ENCODE measurements at regions not wholly inside any gene's neighbourhood (a gene's known extent, or its start where the extent isn't known, plus 50 kb on each side); places are given as distances from the start of the nearest gene placed in this dataset.

DNA sequence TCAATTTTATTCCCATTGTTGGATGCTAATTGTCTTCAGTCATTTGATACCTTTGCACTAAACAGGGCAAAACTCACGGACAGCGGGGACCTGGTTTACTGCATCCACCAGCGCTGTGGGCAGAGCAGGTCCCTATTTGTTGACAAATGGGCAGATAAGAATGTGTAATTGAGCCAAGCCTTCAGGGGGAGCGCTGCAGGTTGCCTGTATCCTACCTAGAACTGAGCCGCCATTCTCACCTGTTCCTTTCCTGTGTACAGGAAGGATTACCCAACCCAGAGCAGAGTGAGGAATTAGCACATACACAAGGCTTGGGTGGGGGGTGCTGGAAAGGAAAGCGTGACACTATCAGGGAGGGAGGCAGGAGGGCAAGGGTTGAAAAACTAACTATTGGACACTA, 89.1 kb upstream of the FOXA2 start:
- no peaks in the 10 kb centered on the region for H4K20me1 ChIP-seq (ENCODE audit: control insufficient read depth, insufficient read depth, low read length, poor library complexity, severe bottlenecking)
- H3K4me3 ChIP-seq (ENCODE audit: control extremely low read depth in 1 of 5, extremely low read depth in 1 of 5, insufficient read depth in 1 of 5, low read depth in 2 of 5, low read length in 4 of 5) = no peak overlapping the region
- no peak overlapping the region for H3K4me2 ChIP-seq (replicated peaks; ENCODE audit: low read depth, low read length, poor library complexity, severe bottlenecking)
- TF ChIP-seq, protein P1, sequence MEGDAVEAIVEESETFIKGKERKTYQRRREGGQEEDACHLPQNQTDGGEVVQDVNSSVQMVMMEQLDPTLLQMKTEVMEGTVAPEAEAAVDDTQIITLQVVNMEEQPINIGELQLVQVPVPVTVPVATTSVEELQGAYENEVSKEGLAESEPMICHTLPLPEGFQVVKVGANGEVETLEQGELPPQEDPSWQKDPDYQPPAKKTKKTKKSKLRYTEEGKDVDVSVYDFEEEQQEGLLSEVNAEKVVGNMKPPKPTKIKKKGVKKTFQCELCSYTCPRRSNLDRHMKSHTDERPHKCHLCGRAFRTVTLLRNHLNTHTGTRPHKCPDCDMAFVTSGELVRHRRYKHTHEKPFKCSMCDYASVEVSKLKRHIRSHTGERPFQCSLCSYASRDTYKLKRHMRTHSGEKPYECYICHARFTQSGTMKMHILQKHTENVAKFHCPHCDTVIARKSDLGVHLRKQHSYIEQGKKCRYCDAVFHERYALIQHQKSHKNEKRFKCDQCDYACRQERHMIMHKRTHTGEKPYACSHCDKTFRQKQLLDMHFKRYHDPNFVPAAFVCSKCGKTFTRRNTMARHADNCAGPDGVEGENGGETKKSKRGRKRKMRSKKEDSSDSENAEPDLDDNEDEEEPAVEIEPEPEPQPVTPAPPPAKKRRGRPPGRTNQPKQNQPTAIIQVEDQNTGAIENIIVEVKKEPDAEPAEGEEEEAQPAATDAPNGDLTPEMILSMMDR (IDR thresholded peaks at IDR 0.05) = no peak
- TF ChIP-seq EZH2 (IDR thresholded peaks at IDR 0.05; ENCODE audit: borderline replicate concordance, insufficient read depth, low read depth, low read length, poor library complexity, severe bottlenecking) = no peak
- H3K9me3 ChIP-seq (ENCODE audit: control extremely low read depth in 1 of 3, control insufficient read depth in 2 of 3, insufficient read depth in 1 of 3, low read length in 2 of 3) = peaks cover 0 to 2% (median 1%) of the 10 kb centered on the region in 3 donors
- no peak overlapping the region for H3K27ac Mint-ChIP-seq
- ATAC-seq (ENCODE audit: low read depth) (no peak), DNase-seq (no peak)
- no peak overlapping the region for H2AFZ ChIP-seq (ENCODE audit: insufficient read depth, low read depth, low read length, poor library complexity, severe bottlenecking)
- ChIA-PET CTCF (no interaction called here), POLR2A (no interaction called here)
- peaks cover 4% of the 10 kb centered on the region for H3K27me3 Mint-ChIP-seq
- H3K4me3 Mint-ChIP-seq = no peak overlapping the region
- intact Hi-C loops (cut with micrococcal nuclease) = no loop called here
- H3K79me2 ChIP-seq (ENCODE audit: control insufficient read depth, insufficient read depth, low read length) = no peaks in the 10 kb centered on the region
- peaks cover 6% of the 10 kb centered on the region for H3K9me3 Mint-ChIP-seq (ENCODE audit: insufficient read depth)
- no peak overlapping the region for H3K27ac ChIP-seq (ENCODE audit: low read length in 2 of 2)
- H3K27me3 ChIP-seq (replicated peaks in 1 of 4; ENCODE audit: control extremely low read depth in 1 of 4, control insufficient read depth in 3 of 4, insufficient read depth in 4 of 4, low read length in 3 of 4) = no peaks in the 10 kb centered on the region
- peaks cover 5% of the 10 kb centered on the region for H3K4me1 Mint-ChIP-seq
- WGBS (ENCODE audit: insufficient coverage) = 100% methylated on average over 4 of the region's 6 CpGs
- no peaks in the 10 kb centered on the region for H3K4me1 ChIP-seq (ENCODE audit: control insufficient read depth in 2 of 2, insufficient read depth in 2 of 2, low read length in 2 of 2)
- no peaks in the 10 kb centered on the region for H3K36me3 ChIP-seq (replicated peaks in 1 of 2; ENCODE audit: control extremely low read depth in 1 of 2, control insufficient read depth in 1 of 2, extremely low read depth in 1 of 2, insufficient read depth in 2 of 2, low read length in 1 of 2)
- no peak overlapping the region for H3K9ac ChIP-seq (ENCODE audit: low read length)

DNA sequence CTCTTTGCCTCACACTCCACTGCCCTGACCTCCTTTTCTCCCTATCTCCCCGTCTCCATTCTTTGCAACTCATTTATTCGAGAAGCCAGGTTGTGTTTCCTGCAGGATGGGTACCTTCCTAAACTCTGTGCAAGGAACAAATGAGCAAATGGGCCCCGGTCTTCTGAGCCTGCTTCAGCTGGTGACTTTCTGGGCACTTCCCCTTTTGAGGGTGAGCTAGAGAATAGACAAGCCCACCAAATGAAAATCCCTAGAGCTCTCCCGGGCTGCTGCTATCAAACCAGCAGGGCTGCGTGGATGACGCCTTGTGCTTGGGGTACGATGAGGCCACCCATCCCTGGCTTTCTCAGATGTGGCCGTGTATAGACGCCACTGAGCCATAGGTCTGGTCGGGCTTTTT, 91.0 kb upstream of the FOXA2 start:
- ATAC-seq (ENCODE audit: low read depth) (no peak), DNase-seq (no peak)
- H3K36me3 ChIP-seq (replicated peaks in 1 of 2; ENCODE audit: control extremely low read depth in 1 of 2, control insufficient read depth in 1 of 2, extremely low read depth in 1 of 2, insufficient read depth in 2 of 2, low read length in 1 of 2) = no peaks in the 10 kb centered on the region
- WGBS (ENCODE audit: insufficient coverage) = 39% methylated on average over 10 of the region's 10 CpGs
- Mint-ChIP-seq H3K27ac (no peak overlapping the region), H3K4me3 (no peak overlapping the region), H3K27me3 (no peaks in the 10 kb centered on the region), H3K9me3 (ENCODE audit: insufficient read depth) (no peaks in the 10 kb centered on the region), H3K4me1 (peaks cover 5% of the 10 kb centered on the region)
- H3K4me1 ChIP-seq (ENCODE audit: control insufficient read depth in 2 of 2, insufficient read depth in 2 of 2, low read length in 2 of 2) = no peaks in the 10 kb centered on the region
- intact Hi-C loops (cut with micrococcal nuclease) = no loop called here
- ChIA-PET CTCF (no interaction called here), POLR2A (no interaction called here)
- H3K4me2 ChIP-seq (replicated peaks; ENCODE audit: low read depth, low read length, poor library complexity, severe bottlenecking) = no peak overlapping the region
- peak overlapping the region; percentile 20 for H2AFZ ChIP-seq (ENCODE audit: insufficient read depth, low read depth, low read length, poor library complexity, severe bottlenecking)
- no peak overlapping the region for H3K9ac ChIP-seq (ENCODE audit: low read length)
- H3K9me3 ChIP-seq (ENCODE audit: control extremely low read depth in 1 of 3, control insufficient read depth in 2 of 3, insufficient read depth in 1 of 3, low read length in 2 of 3) = peaks cover 0 to 4% (median 2%) of the 10 kb centered on the region in 3 donors
- H4K20me1 ChIP-seq (ENCODE audit: control insufficient read depth, insufficient read depth, low read length, poor library complexity, severe bottlenecking) = no peaks in the 10 kb centered on the region
- no peaks in the 10 kb centered on the region for H3K79me2 ChIP-seq (ENCODE audit: control insufficient read depth, insufficient read depth, low read length)
- no peak overlapping the region for H3K4me3 ChIP-seq (ENCODE audit: control extremely low read depth in 1 of 5, extremely low read depth in 1 of 5, insufficient read depth in 1 of 5, low read depth in 2 of 5, low read length in 4 of 5)
- H3K27ac ChIP-seq (ENCODE audit: low read length in 2 of 2) = no peak overlapping the region
- no peaks in the 10 kb centered on the region for H3K27me3 ChIP-seq (replicated peaks in 1 of 4; ENCODE audit: control extremely low read depth in 1 of 4, control insufficient read depth in 3 of 4, insufficient read depth in 4 of 4, low read length in 3 of 4)
- TF ChIP-seq, protein P1 (IDR thresholded peaks at IDR 0.05) = no peak
